ENCODE measurements at regions not wholly inside any gene's neighbourhood (a gene's known extent, or its start where the extent isn't known, plus 50 kb on each side); places are given as distances from the start of the nearest gene placed in this dataset.

DNA sequence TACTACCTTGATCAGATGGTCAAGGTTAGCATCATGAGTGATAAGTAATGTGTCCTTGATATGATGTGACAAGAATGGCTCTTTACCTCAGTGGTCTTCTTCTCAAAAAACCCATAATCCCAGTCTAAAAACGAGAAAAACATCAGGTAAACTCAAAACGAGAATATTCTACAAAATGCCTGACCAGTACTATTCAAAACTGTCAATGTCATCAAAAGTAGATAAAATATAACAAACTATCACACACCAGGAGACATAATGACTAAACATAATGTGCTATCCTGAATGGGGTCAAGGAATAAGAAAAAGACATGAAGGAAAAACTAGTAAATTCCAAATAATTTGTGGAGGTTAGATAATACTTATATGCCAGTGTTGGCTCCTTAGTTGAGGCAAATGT is 85.2 kb upstream of the PDHA2 start:
- H3K4me2 ChIP-seq (ENCODE audit: insufficient read depth, low read length): no peak overlapping the region
- no TSS peak for BruUV-seq (replicated peaks)
- H3K9ac ChIP-seq (replicated peaks; ENCODE audit: extremely low read depth, insufficient read depth, low read length): no peak overlapping the region
- H3K9me3 ChIP-seq (replicated peaks; ENCODE audit: control insufficient read depth, insufficient read depth, low read length): no peaks in the 10 kb centered on the region
- H3K4me1 ChIP-seq (ENCODE audit: control insufficient read depth, extremely low read depth, insufficient read depth, low read length): peaks cover 17% of the 10 kb centered on the region
- no peaks in the 10 kb centered on the region for H3K27me3 ChIP-seq (ENCODE audit: control insufficient read depth in 2 of 2, insufficient read depth in 2 of 2, low read length in 2 of 2)
- TF ChIP-seq FOS (IDR thresholded peaks at IDR 0.05; ENCODE audit: borderline replicate concordance, insufficient read depth, low read length) (no peak), POLR2A (IDR thresholded peaks at IDR 0.05; ENCODE audit: low read depth, low read length) (no peak), GATA2 (IDR thresholded peaks at IDR 0.05; ENCODE audit: insufficient read depth, insufficient read length, low read depth, low read length) (no peak), MYC (IDR thresholded peaks at IDR 0.05; ENCODE audit: low read depth, low read length) (no peak), POLR2AphosphoS5 (IDR thresholded peaks at IDR 0.05; ENCODE audit: insufficient read depth, low read depth, low read length) (no peak), EZH2 (IDR thresholded peaks at IDR 0.05; ENCODE audit: borderline replicate concordance, low read depth, low read length, severe bottlenecking) (no peak), JUN (IDR thresholded peaks at IDR 0.05; ENCODE audit: borderline replicate concordance, insufficient read depth, insufficient read length, low read depth) (no peak)
- TF ChIP-seq, protein P1, sequence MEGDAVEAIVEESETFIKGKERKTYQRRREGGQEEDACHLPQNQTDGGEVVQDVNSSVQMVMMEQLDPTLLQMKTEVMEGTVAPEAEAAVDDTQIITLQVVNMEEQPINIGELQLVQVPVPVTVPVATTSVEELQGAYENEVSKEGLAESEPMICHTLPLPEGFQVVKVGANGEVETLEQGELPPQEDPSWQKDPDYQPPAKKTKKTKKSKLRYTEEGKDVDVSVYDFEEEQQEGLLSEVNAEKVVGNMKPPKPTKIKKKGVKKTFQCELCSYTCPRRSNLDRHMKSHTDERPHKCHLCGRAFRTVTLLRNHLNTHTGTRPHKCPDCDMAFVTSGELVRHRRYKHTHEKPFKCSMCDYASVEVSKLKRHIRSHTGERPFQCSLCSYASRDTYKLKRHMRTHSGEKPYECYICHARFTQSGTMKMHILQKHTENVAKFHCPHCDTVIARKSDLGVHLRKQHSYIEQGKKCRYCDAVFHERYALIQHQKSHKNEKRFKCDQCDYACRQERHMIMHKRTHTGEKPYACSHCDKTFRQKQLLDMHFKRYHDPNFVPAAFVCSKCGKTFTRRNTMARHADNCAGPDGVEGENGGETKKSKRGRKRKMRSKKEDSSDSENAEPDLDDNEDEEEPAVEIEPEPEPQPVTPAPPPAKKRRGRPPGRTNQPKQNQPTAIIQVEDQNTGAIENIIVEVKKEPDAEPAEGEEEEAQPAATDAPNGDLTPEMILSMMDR (IDR thresholded peaks at IDR 0.05; ENCODE audit: extremely low read depth in 1 of 2, insufficient read depth in 1 of 2, low read depth in 1 of 2, low read length in 2 of 2): no peak
- TF ChIP-seq, protein P2, sequence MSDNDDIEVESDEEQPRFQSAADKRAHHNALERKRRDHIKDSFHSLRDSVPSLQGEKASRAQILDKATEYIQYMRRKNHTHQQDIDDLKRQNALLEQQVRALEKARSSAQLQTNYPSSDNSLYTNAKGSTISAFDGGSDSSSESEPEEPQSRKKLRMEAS (IDR thresholded peaks at IDR 0.05; ENCODE audit: insufficient read depth, insufficient read length): no peak
- H3K4me3 ChIP-seq (replicated peaks in 1 of 3; ENCODE audit: insufficient read depth in 1 of 3, low read depth in 1 of 3, low read length in 3 of 3): no peak overlapping the region
- no peak overlapping the region for H3K27ac ChIP-seq (ENCODE audit: insufficient read depth, low read depth, low read length)
- DNase-seq (ENCODE audit: low read depth, low spot score) (no peak), FAIRE-seq (no peak)
- no peaks in the 10 kb centered on the region for H3K9me1 ChIP-seq (replicated peaks; ENCODE audit: control insufficient read depth, extremely low read depth, insufficient read depth, low read length)
- H4K20me1 ChIP-seq (replicated peaks; ENCODE audit: control insufficient read depth, extremely low read depth, insufficient read depth, low read length): no peaks in the 10 kb centered on the region
- no peak overlapping the region for H2AFZ ChIP-seq (ENCODE audit: low read depth, low read length)
- H3K79me2 ChIP-seq (ENCODE audit: control insufficient read depth, insufficient read depth, low read length): no peaks in the 10 kb centered on the region
- POLR2A ChIA-PET: no interaction called here
- intact Hi-C loops (cut with micrococcal nuclease) (no loop called here), dilution Hi-C loops (cut with MboI; ENCODE audit: extremely low pct_ligation_motif_present, low sequenced_read_pairs) (no loop called here)
- CTCF ChIA-PET: no interaction called here
- no peaks in the 10 kb centered on the region for H3K36me3 ChIP-seq (ENCODE audit: control insufficient read depth in 2 of 2, extremely low read depth in 1 of 2, insufficient read depth in 2 of 2, low read length in 2 of 2)

Measured in endothelial cell of umbilical vein (primary cell).